ENCODE measurements at regions not wholly inside any gene's neighbourhood (a gene's known extent, or its start where the extent isn't known, plus 50 kb on each side); places are given as distances from the start of the nearest gene placed in this dataset.

DNA sequence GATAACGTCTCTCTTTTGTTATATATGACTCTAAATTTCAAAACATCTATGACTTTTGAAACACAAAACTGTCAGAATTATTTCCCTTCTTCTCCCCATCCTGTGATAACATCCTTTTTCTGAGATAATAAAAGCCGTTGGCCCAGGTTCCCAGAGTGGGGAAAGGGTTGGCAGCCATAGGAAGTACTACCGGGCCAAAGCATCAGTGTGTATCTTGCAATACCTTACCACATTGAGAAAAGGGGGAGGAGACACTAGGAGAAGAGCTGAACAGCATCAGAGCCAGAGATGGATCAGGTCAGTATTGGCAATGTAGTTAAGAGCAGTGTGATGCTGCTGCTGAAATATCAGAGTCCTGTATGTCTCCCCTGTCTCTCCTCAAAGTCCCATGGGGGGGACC is 210.0 kb upstream of the PROK2 start:
- WGBS (ENCODE audit: insufficient coverage), result no CpG with 5 or more reads among the region's 3 CpGs
- H3K4me1 ChIP-seq (ENCODE audit: control insufficient read depth, insufficient read depth, low read length), result no peaks in the 10 kb centered on the region
- no peak for DNase-seq (ENCODE audit: low read depth in 4 of 6, low spot score in 6 of 6)

GRCh38 chr3:71994203-71994602 is 209.3 kb upstream of the PROK2 start:
- no peaks in the 10 kb centered on the region for H3K36me3 ChIP-seq (ENCODE audit: control insufficient read depth, insufficient read depth, low read length)
- no peaks in the 10 kb centered on the region for H3K4me1 ChIP-seq (ENCODE audit: control insufficient read depth, insufficient read depth, low read length)
- 89% methylated on average over 4 of the region's 8 CpGs for WGBS (ENCODE audit: insufficient coverage)
- H3K9me3 ChIP-seq (ENCODE audit: control insufficient read depth, insufficient read depth, low read length), result peaks cover 2% of the 10 kb centered on the region
- H3K27ac ChIP-seq (ENCODE audit: low read depth, low read length), result no peak overlapping the region
- DNase-seq (ENCODE audit: low read depth in 4 of 6, low spot score in 6 of 6), result no peak
- no peaks in the 10 kb centered on the region for H3K27me3 ChIP-seq (ENCODE audit: control insufficient read depth, insufficient read depth, low read length)
- no peak overlapping the region for H3K4me3 ChIP-seq (ENCODE audit: low read depth, low read length)

More for the DNA sequence above, 210.0 kb upstream of the PROK2 start:
- Histone ChIP-seq H3K9me3 (ENCODE audit: control insufficient read depth, insufficient read depth, low read length) (peaks cover 2% of the 10 kb centered on the region), H3K27ac (ENCODE audit: low read depth, low read length) (no peak overlapping the region), H3K4me3 (ENCODE audit: low read depth, low read length) (no peak overlapping the region), H3K36me3 (ENCODE audit: control insufficient read depth, insufficient read depth, low read length) (no peaks in the 10 kb centered on the region), H3K27me3 (ENCODE audit: control insufficient read depth, insufficient read depth, low read length) (no peaks in the 10 kb centered on the region)

DNA sequence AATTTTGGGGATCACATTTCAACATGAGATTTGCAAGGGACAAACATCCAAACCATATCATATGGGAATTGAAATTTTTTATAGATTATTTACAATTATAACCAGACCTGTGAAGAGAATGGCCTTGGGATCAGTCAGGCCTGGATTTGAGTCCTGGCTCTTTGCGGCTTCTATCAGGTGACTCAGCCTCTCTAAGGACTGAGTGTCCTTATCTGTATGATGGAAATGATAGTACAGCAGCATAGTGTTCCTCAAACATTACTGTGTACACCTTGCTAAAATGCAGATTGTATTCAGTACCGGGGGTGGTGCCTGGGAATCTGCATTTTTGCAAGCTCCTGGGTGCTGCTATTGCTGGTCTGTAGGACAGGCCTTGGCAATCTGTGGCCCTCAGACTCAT is 206.7 kb upstream of the PROK2 start:
- DNase-seq (ENCODE audit: low read depth in 4 of 6, low spot score in 6 of 6), result no peak
- Histone ChIP-seq H3K36me3 (ENCODE audit: control insufficient read depth, insufficient read depth, low read length) (no peaks in the 10 kb centered on the region), H3K4me3 (ENCODE audit: low read depth, low read length) (no peak overlapping the region), H3K9me3 (ENCODE audit: control insufficient read depth, insufficient read depth, low read length) (peaks cover 2% of the 10 kb centered on the region), H3K4me1 (ENCODE audit: control insufficient read depth, insufficient read depth, low read length) (no peaks in the 10 kb centered on the region), H3K27ac (ENCODE audit: low read depth, low read length) (no peak overlapping the region), H3K27me3 (ENCODE audit: control insufficient read depth, insufficient read depth, low read length) (no peaks in the 10 kb centered on the region)
- WGBS (ENCODE audit: insufficient coverage), result no CpG with 5 or more reads among the region's 2 CpGs

GRCh38 chr3:71991046-71991445 is 206.1 kb upstream of the PROK2 start:
- Histone ChIP-seq H3K27ac (ENCODE audit: low read depth, low read length) (no peak overlapping the region), H3K27me3 (ENCODE audit: control insufficient read depth, insufficient read depth, low read length) (no peaks in the 10 kb centered on the region), H3K4me1 (ENCODE audit: control insufficient read depth, insufficient read depth, low read length) (no peaks in the 10 kb centered on the region), H3K4me3 (ENCODE audit: low read depth, low read length) (no peak overlapping the region), H3K9me3 (ENCODE audit: control insufficient read depth, insufficient read depth, low read length) (peaks cover 2% of the 10 kb centered on the region), H3K36me3 (ENCODE audit: control insufficient read depth, insufficient read depth, low read length) (no peaks in the 10 kb centered on the region)
- no peak for DNase-seq (ENCODE audit: low read depth in 4 of 6, low spot score in 6 of 6)
- WGBS (ENCODE audit: insufficient coverage), result 100% methylated on average over 1 of the region's 3 CpGs

DNA sequence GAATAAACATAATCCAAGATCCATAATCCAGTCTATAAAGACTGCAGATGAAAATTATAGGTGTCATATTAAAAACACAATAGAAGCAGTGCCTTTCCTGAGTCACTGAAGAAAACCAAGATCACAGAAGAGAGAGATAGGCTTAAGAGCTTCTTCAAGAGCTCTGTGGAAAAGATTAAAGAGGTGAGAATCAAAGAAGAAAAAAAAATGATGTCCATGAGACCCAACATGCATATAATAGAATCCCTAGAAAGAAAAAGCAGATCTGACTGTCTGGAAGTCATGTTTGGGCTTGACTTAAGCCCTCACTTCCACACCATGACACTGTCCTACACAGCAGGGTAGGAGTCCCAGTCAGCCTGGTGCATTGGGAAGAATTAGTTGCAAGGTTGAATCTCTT is 205.6 kb upstream of the PROK2 start:
- Histone ChIP-seq H3K4me3 (ENCODE audit: low read depth, low read length) (no peak overlapping the region), H3K36me3 (ENCODE audit: control insufficient read depth, insufficient read depth, low read length) (no peaks in the 10 kb centered on the region), H3K27me3 (ENCODE audit: control insufficient read depth, insufficient read depth, low read length) (no peaks in the 10 kb centered on the region), H3K4me1 (ENCODE audit: control insufficient read depth, insufficient read depth, low read length) (no peaks in the 10 kb centered on the region), H3K27ac (ENCODE audit: low read depth, low read length) (no peak overlapping the region), H3K9me3 (ENCODE audit: control insufficient read depth, insufficient read depth, low read length) (peaks cover 2% of the 10 kb centered on the region)
- DNase-seq (ENCODE audit: low read depth in 4 of 6, low spot score in 6 of 6), result no peak

DNA sequence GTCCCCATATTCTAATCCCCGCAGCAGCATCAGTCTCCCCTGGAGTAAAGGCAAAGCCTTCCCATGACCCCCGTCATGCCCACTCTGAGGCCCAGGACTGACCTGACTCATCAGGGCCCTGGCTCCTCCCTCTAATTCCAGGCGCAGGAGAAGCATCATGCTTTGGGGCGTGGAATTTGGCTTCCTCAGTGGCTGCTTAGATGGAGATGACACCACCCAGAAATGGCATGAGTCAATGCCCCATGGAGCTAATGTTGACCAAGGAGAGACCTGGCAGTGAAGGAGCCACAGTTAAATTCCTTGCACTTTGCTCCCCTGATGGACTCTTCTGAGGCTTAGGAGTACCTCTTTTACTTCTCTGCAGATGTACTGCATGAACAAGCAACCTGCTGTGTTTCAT is 204.2 kb upstream of the PROK2 start:
- 97% methylated on average over 3 of the region's 4 CpGs for WGBS (ENCODE audit: insufficient coverage)
- Histone ChIP-seq H3K27ac (ENCODE audit: low read depth, low read length) (no peak overlapping the region), H3K36me3 (ENCODE audit: control insufficient read depth, insufficient read depth, low read length) (no peaks in the 10 kb centered on the region), H3K4me1 (ENCODE audit: control insufficient read depth, insufficient read depth, low read length) (no peaks in the 10 kb centered on the region), H3K9me3 (ENCODE audit: control insufficient read depth, insufficient read depth, low read length) (peaks cover 2% of the 10 kb centered on the region), H3K27me3 (ENCODE audit: control insufficient read depth, insufficient read depth, low read length) (no peaks in the 10 kb centered on the region), H3K4me3 (ENCODE audit: low read depth, low read length) (no peak overlapping the region)
- no peak for DNase-seq (ENCODE audit: low read depth in 4 of 6, low spot score in 6 of 6)

GRCh38 chr3:71987828-71988227 is 202.9 kb upstream of the PROK2 start:
- H3K4me1 ChIP-seq (ENCODE audit: control insufficient read depth, insufficient read depth, low read length), result no peaks in the 10 kb centered on the region
- H3K36me3 ChIP-seq (ENCODE audit: control insufficient read depth, insufficient read depth, low read length), result no peaks in the 10 kb centered on the region
- DNase-seq (ENCODE audit: low read depth in 4 of 6, low spot score in 6 of 6), result peak in 2 of 6 donors; percentile 28 to 73
- no peaks in the 10 kb centered on the region for H3K27me3 ChIP-seq (ENCODE audit: control insufficient read depth, insufficient read depth, low read length)
- no peak overlapping the region for H3K27ac ChIP-seq (ENCODE audit: low read depth, low read length)
- peaks cover 2% of the 10 kb centered on the region for H3K9me3 ChIP-seq (ENCODE audit: control insufficient read depth, insufficient read depth, low read length)
- 44% methylated on average over 2 of the region's 5 CpGs for WGBS (ENCODE audit: insufficient coverage)
- H3K4me3 ChIP-seq (ENCODE audit: low read depth, low read length), result no peak overlapping the region

DNA sequence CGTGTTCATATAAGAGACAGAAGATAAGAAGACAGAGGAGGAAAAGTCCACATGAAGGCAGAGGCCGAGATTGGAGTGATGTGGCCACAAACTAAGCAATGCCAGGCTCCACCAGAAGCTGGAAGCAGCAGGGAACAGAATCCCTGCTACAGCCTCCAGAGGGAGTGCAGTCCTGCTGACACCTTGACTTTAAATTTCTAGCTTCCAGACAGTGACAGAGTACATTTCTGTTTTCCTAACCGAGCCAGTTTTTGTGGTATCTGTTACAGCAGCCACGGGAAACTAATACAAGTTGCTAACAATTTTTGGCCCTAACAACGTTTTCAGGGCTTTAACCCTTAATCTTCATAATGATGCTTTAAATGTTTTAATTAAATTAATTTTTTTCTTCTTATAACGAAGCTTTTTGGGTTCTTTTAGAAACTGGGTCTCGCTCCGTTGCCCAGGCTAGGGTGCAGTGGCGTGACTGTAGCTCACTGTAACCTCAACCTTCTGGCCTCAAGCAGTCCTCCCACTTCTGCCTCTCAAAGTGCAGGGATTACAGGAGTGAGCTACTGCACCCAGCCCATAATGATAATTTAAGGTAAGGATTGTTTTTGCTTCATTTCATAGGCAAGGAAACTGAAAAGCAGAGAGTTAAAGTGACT is 202.3 kb upstream of the PROK2 start:
- H3K27ac ChIP-seq (ENCODE audit: low read depth, low read length), result no peak overlapping the region
- 52% methylated on average over 2 of the region's 9 CpGs for WGBS (ENCODE audit: insufficient coverage)
- DNase-seq (ENCODE audit: low read depth in 4 of 6, low spot score in 6 of 6), result no peak
- no peaks in the 10 kb centered on the region for H3K36me3 ChIP-seq (ENCODE audit: control insufficient read depth, insufficient read depth, low read length)
- no peaks in the 10 kb centered on the region for H3K4me1 ChIP-seq (ENCODE audit: control insufficient read depth, insufficient read depth, low read length)
- no peak overlapping the region for H3K4me3 ChIP-seq (ENCODE audit: low read depth, low read length)
- H3K9me3 ChIP-seq (ENCODE audit: control insufficient read depth, insufficient read depth, low read length), result peaks cover 2% of the 10 kb centered on the region
- no peaks in the 10 kb centered on the region for H3K27me3 ChIP-seq (ENCODE audit: control insufficient read depth, insufficient read depth, low read length)

GRCh38 chr3:71986606-71987005 is 201.7 kb upstream of the PROK2 start:
- no peak for DNase-seq (ENCODE audit: low read depth in 4 of 6, low spot score in 6 of 6)
- Histone ChIP-seq H3K27me3 (ENCODE audit: control insufficient read depth, insufficient read depth, low read length) (no peaks in the 10 kb centered on the region), H3K4me1 (ENCODE audit: control insufficient read depth, insufficient read depth, low read length) (no peaks in the 10 kb centered on the region), H3K4me3 (ENCODE audit: low read depth, low read length) (no peak overlapping the region), H3K27ac (ENCODE audit: low read depth, low read length) (no peak overlapping the region), H3K9me3 (ENCODE audit: control insufficient read depth, insufficient read depth, low read length) (peaks cover 2% of the 10 kb centered on the region), H3K36me3 (ENCODE audit: control insufficient read depth, insufficient read depth, low read length) (no peaks in the 10 kb centered on the region)
- 74% methylated on average over 4 of the region's 6 CpGs for WGBS (ENCODE audit: insufficient coverage)

- Histone ChIP-seq H3K36me3 (ENCODE audit: control insufficient read depth, insufficient read depth, low read length) (no peaks in the 10 kb centered on the region), H3K4me1 (ENCODE audit: control insufficient read depth, insufficient read depth, low read length) (no peaks in the 10 kb centered on the region), H3K27me3 (ENCODE audit: control insufficient read depth, insufficient read depth, low read length) (no peaks in the 10 kb centered on the region), H3K27ac (ENCODE audit: low read depth, low read length) (no peak overlapping the region), H3K4me3 (ENCODE audit: low read depth, low read length) (no peak overlapping the region), H3K9me3 (ENCODE audit: control insufficient read depth, insufficient read depth, low read length) (no peaks in the 10 kb centered on the region)
- no peak for DNase-seq (ENCODE audit: low read depth in 4 of 6, low spot score in 6 of 6)
- WGBS (ENCODE audit: insufficient coverage), result 87% methylated on average over 5 of the region's 9 CpGs
These were observed 200.1 kb upstream of the PROK2 start for GRCh38 chr3:71984843-71985613.
